GM21390 (cell line): ENCODE measurements at regions not wholly inside any gene's neighbourhood (a gene's known extent, or its start where the extent isn't known, plus 50 kb on each side); places are given as distances from the start of the nearest gene placed in this dataset.

ENCODE experiments used
- ATAC-seq: cut with Tn5 transposase; IDR thresholded peaks from one replicate; pipeline ENCODE4 v1.9.1; 2021; ENCODE audit not compliant: unreplicated experiment

DNA sequence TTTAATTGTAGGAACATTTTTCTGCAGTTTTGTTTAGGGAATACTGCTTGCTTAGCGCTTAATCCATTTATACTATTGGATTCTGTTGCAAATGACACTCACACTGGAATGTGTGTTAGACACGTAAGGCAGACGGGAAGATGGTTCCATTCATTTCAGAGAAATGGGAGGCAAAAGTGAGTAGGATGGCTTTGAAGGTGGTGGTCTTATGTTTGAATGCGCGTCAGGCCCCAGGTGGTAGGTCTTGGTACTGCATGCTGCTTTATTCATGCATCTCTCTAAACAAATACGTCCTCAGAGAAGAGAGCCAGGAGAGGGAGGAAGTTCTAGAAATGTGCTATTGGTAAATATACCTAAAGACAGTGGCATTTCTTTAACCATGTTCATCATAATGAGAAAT, 997.6 kb upstream of the RBFOX1 start:
- ATAC-seq: no peak

DNA sequence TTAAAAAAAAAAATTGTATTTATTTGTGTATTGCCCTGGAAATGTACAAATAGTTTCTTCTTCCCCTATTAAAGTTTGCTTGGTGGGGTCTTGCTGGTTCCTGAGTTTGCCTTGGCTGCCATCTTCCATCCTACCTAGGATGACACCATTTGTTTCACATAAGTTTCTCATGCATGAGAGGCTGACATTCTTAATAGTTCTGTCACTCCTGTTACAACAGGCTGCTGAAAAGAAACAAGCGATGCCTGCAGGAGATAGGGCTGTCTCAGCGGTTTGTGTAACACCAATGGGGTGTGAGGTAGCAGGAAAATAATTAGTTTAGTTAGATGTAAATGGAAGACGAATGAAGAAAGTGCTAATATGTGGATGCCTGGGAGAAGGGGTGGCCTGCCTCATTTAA, 1000.9 kb upstream of the RBFOX1 start:
- ATAC-seq: no peak

DNA sequence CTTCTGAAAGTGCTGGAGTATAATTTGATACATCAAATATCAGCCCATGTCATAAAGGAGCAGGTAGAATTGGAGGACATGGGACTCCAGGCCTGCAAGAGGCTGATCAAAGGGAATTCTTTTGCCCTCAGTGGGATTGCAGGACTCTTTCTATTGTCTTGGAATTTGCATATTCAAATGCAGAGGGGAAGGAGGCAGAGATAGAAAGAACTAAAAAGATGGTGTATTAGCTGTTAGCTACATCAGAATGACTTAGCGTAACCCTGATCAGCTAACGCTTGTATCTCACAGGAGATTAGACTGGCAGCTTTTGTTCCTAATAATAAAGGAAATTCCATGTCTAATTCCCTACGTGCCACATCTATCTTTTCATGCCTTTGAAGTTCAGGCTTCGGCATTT, 1014.7 kb upstream of the RBFOX1 start:
- ATAC-seq: no peak

DNA sequence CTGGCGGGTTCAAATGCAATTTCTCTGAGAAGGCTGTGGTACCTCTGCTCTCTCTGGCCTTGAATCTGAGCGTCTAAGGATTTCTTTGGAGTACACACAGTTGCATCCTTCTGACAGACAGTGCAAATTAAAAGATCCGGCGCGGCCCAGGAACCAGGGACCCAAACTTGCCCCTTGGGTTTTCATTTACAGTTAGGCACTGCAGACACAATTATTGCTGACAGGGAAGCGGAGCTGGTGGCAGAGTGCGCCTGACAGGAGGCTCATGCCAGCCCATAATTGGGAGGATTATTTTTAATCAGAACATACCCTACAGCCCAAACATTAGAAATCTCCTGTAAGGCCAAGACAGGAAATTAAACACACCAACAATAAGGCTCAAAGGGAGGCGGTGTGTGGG, 1023.4 kb upstream of the RBFOX1 start:
- no peak for ATAC-seq

DNA sequence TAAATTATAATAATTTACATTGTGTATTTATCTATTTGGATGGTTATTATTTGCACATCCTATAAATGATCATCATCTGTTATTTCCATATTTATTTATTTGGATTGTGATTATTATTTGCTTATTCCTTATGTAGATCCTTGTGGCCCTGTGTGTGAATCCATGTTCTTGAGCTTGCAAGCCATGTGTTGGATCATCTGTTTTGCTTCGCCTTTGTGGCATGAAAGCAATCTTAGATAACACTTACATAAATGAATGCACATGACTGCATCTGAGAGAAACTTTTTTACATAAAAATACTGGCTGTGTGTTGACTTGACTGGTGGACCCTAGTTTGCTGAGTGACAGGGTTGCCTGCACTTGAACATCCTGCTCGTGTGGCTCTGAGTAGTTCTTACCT, 1024.5 kb upstream of the RBFOX1 start:
- ATAC-seq: no peak

DNA sequence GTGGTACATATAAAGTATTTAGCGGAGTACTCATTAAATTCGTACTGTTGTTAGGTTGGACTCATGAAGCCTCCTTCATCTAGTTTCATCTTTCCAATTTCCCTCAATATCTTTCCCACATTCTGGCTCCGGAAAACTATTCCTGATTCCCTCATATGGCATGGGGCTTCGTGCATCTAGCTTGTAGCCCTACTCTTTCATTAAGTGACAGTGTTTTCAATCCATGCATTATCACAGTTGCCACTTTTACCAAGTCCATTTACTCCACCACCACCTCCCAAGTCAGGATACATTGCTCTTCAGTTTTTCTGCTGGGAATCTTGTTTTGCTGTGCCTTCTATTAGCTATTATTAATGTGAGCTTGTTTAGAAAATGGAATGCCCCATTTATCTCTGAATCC, 1032.1 kb upstream of the RBFOX1 start:
- no peak for ATAC-seq

DNA sequence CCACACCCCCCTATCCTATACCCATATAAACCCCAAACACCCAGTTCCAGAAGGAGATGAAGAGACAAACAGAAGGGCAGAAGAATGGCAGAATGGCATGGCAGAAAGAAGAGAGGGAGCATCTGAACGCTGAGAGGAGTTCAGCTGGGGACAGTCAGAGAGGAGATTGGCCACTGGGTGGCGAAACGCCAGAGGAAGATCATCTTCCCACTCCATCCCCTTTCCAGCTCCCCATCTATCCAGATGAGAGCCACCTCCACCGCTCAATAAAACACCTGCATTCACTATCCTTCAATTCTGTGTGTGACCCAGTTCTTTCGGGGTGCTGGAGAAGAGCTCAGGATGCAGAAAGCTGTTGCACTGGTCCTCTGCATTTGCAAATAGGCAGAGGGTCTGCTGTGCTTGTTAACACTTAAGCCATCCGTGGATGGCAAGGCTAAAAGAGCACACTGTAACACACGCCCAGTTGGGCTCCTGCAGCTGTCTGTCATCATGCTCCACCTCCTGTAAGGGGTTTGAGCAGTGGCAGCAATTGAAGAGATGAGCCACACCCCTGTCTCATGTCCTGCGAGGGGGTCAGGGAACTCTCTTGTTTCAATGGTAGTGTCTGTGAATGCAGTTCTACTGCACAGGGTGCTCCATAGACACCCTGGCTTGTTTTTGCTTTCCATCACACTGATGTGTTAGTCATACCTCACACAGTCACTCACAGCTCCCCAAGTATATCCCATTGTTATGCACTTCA, 1034.8 kb upstream of the RBFOX1 start:
- ATAC-seq: no peak

DNA sequence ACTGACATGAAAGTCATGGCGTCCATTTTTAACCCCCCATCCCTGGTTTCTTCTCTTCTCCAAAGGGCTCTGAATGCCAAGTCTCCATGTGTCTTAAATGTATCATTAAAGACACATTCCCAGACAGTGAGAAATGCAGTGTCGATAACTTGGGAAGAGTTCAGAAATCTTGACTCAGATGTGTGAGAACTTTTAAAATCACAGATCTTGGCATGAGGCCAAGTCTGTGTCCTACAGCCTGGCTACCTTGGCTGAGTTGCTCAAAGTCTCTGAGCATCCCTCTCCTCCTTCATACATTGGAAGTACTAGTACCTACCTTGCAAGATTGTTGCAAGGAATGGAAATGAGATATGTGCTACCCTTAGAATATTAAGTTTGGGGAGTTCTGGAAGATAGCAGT, 1046.5 kb upstream of the RBFOX1 start:
- ATAC-seq: no peak

DNA sequence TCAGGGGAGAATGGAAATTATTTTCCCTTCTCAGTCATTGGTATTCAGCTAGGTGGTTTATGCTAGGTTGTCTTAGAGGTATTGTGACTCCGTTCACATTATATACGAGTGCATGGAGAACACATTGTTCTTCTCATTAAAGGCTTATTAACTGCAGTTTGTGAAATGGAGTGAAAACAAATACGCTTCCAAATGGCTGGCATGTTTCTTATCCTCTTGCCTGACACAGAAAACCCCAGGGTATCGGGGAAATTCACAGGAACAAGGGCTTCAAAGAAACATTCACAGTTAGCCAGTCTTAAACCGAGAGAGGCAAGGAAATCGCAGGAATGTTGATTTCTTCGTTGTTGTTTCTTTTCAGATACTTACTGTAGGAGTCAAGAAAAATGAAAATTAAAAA, 1047.9 kb upstream of the RBFOX1 start:
- no peak for ATAC-seq

DNA sequence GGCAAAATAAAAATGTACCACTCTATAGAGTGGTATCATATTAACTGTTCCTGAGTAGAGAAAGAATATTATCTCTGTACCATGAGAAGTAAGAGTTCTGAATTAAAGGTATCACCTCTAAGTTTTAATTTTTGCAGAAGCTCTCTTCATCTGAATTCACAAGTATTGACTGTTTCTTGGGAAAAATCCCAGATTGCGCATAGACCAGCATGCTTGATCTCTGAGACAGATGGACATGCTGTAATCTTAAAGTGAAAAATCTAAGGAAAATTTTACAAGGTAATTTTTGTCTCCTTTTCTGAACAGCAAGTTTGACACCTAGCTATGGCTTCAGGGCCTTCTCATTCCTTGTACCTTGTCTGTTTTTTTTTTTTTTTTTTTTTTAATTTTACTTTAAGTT, 1050.7 kb upstream of the RBFOX1 start:
- ATAC-seq: no peak

DNA sequence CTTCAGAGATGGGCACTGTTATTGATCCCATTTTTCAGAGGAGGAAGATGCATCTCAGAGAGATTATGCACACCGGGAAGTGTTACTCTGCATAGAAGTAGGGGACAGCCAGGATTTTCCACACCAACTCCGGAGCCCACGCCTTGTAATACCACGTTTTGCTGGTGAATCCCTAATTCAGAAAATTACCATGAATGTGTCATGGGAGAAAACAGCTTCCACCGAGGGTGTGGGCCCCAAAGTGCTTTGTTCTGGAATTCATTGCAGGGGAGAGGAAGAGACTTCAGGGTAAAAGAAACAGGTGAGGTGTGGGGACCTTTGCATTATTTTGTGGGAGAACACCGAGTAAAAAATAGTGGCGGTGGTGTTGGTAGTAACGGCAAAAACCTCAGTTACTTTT, 1051.4 kb upstream of the RBFOX1 start:
- no peak for ATAC-seq

DNA sequence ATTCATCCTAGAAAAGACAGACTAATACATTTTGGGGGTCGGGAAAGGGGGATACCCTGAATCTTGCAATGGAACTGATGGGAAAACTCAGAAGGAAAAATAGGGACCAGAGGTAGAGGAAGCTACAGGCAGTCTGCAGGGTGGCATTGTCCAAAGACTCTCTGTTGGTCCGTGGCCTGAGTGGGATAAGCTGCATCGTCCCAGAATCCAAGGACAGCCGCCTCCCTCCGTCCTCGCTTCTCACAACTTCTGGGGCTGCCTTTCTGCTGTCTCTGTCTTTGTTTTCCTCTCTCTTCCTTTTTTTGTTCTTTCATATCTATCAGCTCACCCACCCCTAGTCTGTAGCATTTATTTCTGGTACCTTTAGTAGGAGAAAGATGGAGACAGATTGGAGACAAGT, 1052.6 kb upstream of the RBFOX1 start:
- ATAC-seq: no peak

DNA sequence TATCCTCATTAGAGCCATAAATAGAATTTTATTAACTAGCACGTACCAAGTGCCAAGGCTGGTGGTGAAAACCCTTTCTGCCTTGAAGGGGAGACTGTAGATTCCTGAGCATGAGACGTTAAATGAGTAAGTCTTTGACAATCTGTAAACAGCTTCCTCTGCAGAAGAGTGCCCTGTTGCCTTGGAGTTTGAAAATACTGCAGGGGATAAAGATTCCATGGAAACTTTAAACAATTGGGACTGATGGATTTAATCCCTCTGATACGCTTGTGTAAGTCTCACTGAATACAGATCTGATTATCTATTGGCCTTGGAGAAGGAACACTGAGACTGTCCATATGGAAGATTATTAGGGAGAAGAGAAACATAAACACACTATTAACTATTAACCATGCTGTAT, 1053.4 kb upstream of the RBFOX1 start:
- no peak for ATAC-seq

DNA sequence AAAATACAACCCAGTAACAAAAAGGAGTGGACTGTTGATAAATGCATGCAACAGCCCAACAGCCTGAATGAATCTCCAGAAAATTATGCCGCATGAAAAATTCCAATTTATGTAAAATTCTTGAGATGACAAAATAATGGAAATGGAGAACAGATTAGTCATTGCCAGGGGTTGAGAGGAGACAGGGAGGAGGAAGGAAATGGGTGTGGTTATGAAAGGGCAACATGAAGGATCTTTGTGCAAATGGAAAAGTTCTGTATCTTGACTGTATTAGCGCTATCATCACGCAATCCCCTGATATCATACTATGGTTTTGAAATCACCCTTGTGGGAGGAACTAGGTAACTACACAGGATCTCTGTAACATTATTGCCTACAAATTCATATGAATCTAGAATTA, 1058.3 kb upstream of the RBFOX1 start:
- ATAC-seq: no peak

DNA sequence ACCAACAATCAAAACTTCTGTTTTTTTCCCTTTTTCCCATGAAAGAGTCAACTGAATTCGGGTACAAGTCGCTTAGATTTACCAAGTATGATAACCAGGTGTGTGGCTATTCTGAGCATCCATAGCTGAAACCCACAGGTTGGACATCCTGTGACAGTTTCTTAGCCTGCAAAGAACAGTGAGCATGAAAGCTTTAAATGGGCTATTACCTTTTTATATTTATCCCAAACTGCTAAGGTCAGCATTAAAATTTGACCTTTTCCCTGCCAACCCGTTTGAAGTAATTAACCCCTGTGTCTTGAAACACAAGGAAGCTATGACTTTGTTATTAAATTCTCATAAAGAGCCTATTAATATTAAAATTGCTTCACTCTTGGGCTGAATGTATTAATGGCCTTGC, 1065.0 kb upstream of the RBFOX1 start:
- no peak for ATAC-seq

DNA sequence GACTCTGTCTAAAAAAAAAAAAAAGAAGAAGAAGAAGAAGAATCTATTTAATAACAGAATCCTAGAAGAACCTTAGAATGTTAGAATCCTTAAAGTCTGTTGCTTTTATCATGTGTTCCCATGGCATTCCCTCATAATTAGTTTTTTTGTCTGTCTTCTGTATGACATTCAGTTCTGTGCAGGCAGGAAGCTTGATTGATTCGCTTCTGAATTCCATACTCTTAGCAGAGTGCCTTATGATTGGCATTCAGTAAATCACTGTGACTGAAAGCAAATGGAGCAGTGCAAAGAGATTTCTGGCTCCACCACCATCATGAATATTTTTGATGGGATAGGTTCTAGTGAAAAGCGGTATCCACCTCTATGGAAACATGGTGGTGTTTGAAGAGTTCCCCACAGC, 1065.9 kb upstream of the RBFOX1 start:
- no peak for ATAC-seq

DNA sequence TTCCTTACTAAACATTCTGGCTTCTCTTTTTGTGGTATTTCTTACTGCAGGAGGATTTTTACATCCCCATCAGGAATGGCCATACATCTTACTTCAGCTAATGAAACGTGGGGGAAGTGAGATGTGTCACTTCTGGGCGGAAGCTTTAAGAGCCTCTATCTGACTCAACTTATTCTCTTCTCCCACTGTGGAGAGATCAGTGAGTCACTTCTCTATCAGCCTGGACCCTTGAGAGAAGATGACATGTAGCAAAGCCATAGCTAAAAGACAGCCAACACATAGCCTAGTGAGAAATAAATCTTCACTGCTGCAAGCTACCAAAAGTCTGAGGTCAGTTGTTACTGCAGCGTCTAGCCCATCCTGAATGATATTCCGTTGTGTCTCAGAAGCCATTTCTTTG, 1066.7 kb upstream of the RBFOX1 start:
- ATAC-seq: no peak

DNA sequence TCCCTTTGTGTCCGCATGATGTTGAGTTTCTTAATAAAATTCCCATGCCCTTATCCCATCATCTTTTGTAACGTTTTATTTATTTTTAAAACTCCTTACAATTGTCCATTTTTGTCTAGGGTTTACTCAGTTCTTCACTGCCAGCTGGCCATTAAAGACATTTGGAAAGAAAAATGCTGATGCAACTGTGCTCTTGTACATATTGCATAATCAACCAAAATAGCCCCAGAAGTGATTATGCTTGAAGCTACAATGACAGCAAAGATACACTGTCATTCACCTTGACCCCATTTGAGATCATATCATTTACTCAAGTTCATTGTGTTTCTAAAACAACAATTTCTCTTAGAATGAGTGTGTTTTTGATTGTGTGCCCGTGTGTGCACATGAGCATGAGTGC, 1074.6 kb upstream of the RBFOX1 start:
- ATAC-seq: no peak

DNA sequence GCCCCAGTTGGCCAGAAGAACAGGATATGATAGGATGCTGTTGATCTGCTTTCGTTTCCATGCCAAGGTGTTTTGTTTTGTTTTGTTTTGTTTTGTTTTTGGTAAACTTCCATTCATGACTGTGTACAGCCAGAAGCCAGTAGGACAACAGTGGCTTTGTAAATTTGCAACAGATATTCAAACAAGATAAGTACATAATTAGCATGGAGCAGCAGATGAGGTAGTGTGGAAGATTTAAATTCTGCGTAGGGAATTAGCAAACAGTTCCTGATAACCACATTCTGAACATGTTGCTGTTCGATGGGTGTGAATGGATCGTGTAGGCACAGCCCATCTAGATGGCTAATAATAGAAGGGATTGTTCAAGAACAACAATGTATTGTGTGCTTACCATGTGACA, 1080.1 kb upstream of the RBFOX1 start:
- no peak for ATAC-seq

DNA sequence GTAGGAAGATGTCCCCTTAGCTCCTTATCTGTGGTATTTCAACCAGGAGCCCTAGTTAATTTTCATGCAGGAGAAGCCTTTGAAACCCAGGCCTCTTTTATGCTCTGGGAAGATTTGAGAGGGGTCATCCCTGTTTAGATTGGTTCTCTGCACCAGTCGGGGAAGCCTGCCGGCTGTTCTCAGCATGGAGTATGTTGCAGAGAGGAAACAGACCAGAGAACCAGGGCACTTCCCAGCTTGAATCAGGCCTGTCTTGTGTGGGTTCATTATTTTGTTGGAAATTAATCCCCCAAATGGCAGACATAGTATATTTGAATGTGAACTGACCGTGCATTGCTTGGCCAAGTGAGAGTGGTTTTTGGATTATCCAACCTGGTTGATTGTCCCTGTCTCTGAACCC, 1082.1 kb upstream of the RBFOX1 start:
- ATAC-seq: no peak

DNA sequence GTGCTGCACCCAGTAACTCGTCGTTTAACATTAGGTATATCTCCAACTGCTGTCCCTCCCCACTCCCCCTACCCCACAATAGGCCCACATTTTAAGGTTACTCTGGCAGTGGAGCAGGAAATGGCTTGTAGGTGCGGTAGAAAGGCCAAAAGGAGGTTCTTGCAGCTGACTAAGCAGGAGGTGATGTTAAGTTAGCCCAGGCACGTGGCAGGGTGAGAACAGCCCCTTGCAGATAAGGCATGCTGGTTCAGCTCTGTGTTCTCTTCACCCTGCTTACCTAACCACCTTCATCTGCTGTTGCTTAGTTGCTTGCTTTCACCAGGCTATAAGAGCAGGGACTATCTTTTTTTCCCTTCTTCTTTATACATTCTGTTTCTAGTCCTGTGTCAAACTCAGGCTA, 1082.8 kb upstream of the RBFOX1 start:
- no peak for ATAC-seq

DNA sequence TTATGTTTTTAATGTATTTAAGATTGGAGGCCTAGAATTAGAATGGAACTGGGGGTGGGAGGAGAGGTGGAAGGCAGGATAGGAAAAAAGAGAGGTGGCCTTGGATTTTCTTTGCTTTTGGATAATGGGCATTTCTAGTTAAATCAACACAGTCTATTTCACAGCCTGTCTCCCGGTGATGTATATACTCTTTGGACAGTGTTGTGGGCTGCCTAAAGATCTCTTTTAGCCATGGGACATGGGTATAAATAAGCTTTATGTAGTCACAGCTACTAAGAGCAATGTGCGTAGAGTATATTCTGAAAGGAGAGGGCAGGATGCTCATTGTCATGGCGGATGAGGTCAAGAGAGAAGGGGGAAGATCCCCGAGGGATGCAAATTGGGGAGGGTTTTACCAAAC, 1084.4 kb upstream of the RBFOX1 start:
- no peak for ATAC-seq

DNA sequence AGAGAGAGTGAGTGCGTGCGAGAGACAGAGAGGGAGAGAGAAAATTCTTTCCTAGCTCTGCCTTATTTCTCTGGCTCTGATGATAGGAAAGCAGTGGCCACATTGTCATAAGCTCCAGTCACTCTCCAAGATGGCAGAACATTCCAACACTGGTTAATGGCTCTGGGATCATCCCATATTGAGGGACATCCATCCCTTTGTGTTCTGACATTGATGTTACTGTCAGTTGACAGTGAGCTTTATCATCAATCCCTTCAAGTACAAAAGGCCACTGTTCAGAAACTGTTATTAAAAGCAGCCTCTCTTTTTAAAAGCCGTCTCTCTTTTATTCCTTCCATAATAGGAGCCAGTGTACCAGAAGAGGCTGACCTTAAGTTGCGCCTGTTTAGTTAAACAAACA, 1084.9 kb upstream of the RBFOX1 start:
- no peak for ATAC-seq

DNA sequence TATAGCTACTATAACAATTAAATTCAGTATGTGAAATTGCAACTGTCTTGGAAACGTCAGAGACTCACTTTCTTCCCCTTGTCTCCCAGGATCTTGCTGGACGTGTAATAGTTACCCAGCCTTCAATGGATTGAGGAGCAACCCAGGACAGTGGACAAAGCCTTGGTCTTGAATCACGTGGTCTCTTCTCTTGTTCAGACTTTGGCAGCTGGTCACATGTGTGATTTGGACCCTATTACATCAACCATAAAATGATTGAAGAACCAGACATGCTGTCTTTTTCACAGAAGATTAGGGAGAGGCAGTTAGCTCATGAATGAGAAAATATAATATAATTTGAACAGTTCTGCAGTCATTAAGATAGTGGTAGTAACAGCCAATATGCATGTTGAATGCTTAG, 1085.5 kb upstream of the RBFOX1 start:
- no peak for ATAC-seq
